ENCODE measurements at regions not wholly inside any gene's neighbourhood (a gene's known extent, or its start where the extent isn't known, plus 50 kb on each side); places are given as distances from the start of the nearest gene placed in this dataset.

DNA sequence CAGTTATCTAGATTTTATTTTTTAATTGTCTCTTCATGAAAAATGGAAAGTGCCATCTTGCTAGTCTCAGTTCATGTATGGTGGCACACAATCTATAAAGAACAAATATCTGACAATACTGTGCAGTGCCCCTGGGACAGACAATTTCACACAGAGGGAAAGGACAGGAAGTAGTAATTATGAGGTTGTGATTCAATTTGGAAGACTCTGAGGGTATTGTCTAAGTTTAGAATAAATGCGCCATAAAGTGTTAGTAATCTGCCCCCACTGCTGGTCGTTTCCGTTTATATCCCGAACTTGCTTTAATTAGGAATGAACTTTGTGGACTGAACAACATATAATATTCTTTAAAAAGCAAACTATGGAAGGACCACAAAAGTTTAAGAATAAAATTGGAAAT is 196.4 kb upstream of the SLC24A5 start:
- H3K36me3 ChIP-seq = no peaks in the 10 kb centered on the region
- H3K4me1 ChIP-seq = no peaks in the 10 kb centered on the region
- H3K27ac ChIP-seq = no peak overlapping the region
- H3K9me3 ChIP-seq = no peaks in the 10 kb centered on the region
- no peak overlapping the region for H3K4me3 ChIP-seq
- intact Hi-C loops (cut with DNase I) = no loop called here
- H3K27me3 ChIP-seq = no peaks in the 10 kb centered on the region
- no peak for DNase-seq (ENCODE audit: low spot score in 2 of 2)
- TF ChIP-seq, protein P1, sequence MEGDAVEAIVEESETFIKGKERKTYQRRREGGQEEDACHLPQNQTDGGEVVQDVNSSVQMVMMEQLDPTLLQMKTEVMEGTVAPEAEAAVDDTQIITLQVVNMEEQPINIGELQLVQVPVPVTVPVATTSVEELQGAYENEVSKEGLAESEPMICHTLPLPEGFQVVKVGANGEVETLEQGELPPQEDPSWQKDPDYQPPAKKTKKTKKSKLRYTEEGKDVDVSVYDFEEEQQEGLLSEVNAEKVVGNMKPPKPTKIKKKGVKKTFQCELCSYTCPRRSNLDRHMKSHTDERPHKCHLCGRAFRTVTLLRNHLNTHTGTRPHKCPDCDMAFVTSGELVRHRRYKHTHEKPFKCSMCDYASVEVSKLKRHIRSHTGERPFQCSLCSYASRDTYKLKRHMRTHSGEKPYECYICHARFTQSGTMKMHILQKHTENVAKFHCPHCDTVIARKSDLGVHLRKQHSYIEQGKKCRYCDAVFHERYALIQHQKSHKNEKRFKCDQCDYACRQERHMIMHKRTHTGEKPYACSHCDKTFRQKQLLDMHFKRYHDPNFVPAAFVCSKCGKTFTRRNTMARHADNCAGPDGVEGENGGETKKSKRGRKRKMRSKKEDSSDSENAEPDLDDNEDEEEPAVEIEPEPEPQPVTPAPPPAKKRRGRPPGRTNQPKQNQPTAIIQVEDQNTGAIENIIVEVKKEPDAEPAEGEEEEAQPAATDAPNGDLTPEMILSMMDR (IDR thresholded peaks at IDR 0.05) = no peak

DNA sequence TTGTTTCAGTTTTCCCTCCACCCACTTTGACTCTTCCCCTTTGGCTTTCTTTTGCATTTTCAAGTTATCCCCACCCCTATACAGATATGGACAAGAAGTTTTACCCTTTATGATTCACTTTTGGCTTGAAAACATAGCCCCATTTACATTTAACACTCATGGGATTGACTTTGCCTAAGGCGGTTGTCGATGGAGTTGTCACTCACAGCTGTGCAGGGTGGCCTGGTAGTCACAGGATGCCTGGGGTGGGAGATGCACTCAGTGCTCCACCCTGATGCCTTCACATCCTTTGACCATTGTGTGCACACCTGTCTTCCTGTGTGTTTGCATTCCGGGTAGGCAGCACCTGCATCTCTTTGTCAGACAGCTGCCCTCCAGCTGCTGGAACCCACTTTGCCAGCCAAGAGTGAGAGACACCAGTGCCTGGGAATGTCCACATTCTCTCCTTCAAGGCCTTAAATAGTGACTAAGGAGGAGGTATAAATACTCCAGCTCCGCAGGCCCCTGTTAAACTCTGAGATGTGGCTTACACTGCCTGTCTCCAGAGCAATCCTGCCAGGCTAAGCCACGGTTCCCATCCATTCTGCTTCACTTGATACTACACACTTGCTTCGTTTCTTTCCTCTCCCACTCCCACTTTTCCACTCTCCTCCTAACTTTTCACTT is 191.5 kb upstream of the SLC24A5 start:
- TF ChIP-seq, protein P1 (IDR thresholded peaks at IDR 0.05) = no peak
- Histone ChIP-seq H3K27ac (no peak overlapping the region), H3K36me3 (no peaks in the 10 kb centered on the region), H3K4me3 (no peak overlapping the region), H3K27me3 (no peaks in the 10 kb centered on the region), H3K9me3 (no peaks in the 10 kb centered on the region), H3K4me1 (no peaks in the 10 kb centered on the region)
- intact Hi-C loops (cut with DNase I) = no loop called here
- DNase-seq (ENCODE audit: low spot score in 2 of 2) = no peak

DNA sequence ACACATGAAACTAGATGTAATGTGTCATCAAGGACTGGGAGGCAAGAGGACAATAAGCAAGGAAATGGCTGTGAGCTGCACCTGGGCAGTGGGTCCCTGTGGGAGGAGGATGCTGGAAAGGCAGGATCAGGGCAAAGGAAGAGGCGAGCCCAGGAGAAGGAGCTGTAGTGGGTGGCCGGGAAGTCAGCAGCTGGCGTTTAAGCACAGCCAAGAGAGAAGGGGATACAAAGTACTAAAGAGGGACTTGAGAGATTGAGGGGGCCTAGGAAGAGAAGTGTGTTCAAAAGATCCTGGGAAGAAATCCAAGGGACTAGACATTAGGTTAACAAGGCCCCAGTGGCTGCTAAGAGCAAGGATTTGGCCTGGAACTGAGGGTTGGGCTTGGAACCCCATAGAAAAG is 188.5 kb upstream of the SLC24A5 start:
- intact Hi-C loops (cut with DNase I) = no loop called here

DNA sequence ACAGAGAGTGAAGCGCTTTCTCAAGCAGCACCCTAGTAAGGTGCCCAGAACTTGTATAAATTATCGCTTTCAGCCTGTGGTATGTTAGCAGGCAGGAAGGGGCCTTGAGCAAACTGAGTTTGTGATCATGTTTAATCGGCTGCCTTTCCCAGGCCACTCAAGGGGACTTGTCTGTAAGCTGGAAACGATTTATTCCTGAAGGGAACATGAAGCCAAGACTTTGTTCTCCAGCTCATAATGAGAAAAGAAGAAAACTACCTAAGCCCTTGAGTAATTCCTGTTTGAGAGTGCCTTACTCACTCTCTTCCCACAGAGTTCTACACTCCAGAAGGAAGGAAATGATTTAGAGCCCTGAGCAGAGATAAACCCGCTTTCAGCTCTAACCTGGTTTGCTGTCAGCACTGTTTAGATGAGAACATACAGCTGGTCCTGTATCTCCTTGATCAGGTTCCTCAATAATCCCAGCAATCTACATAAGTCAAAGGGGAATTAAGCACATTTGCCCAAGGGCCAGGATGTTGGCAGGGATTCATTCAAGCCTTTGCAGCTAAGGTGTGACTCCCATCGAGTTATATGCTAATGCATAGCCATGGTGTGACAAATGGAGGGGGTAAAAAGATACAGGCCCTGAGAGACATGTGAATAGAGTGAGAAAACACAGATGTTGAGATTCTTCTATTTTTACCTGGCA is 187.7 kb upstream of the SLC24A5 start:
- no peak for DNase-seq (ENCODE audit: low spot score in 2 of 2)
- no peaks in the 10 kb centered on the region for H3K36me3 ChIP-seq
- TF ChIP-seq, protein P1 (IDR thresholded peaks at IDR 0.05) = no peak
- no peaks in the 10 kb centered on the region for H3K9me3 ChIP-seq
- intact Hi-C loops (cut with DNase I) = no loop called here
- H3K4me1 ChIP-seq = no peaks in the 10 kb centered on the region
- H3K27ac ChIP-seq = no peak overlapping the region
- H3K4me3 ChIP-seq = no peak overlapping the region
- no peaks in the 10 kb centered on the region for H3K27me3 ChIP-seq

More for the DNA sequence above, 188.5 kb upstream of the SLC24A5 start:
- no peaks in the 10 kb centered on the region for H3K27me3 ChIP-seq
- TF ChIP-seq, protein P1 (IDR thresholded peaks at IDR 0.05) = no peak
- H3K4me3 ChIP-seq = no peak overlapping the region
- no peak overlapping the region for H3K27ac ChIP-seq
- DNase-seq (ENCODE audit: low spot score in 2 of 2) = no peak
- H3K4me1 ChIP-seq = no peaks in the 10 kb centered on the region
- H3K9me3 ChIP-seq = no peaks in the 10 kb centered on the region
- no peaks in the 10 kb centered on the region for H3K36me3 ChIP-seq

DNA sequence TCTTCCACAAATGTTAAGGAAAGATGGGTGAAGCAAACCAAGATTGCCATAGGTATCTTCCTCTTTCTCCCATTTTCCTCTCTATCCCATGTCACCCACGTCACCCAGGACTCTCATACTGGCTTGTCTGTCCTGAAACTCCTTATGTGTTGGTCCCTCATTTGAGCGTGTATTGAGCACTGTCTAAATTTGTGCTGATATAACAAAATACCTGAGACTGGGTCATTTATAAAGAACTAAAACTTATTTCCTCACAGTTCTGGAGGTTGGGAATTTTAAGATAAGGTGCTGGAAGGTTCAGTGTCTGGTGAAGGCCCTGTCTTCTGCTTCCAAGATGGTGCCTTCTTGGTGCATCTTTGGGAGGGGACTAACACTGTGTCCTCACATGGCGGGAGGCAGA is 186.9 kb upstream of the SLC24A5 start:
- TF ChIP-seq, protein P1 (IDR thresholded peaks at IDR 0.05) = no peak
- H3K4me3 ChIP-seq = no peak overlapping the region
- no peak for DNase-seq (ENCODE audit: low spot score in 2 of 2)
- H3K27ac ChIP-seq = no peak overlapping the region
- no peaks in the 10 kb centered on the region for H3K4me1 ChIP-seq
- no peaks in the 10 kb centered on the region for H3K27me3 ChIP-seq
- intact Hi-C loops (cut with DNase I) = no loop called here
- no peaks in the 10 kb centered on the region for H3K9me3 ChIP-seq
- no peaks in the 10 kb centered on the region for H3K36me3 ChIP-seq

Measured in ascending aorta (tissue), 2 donors.